Smooth muscle cell (in vitro differentiated cells): ENCODE measurements at regions not wholly inside any gene's neighbourhood (a gene's known extent, or its start where the extent isn't known, plus 50 kb on each side); places are given as distances from the start of the nearest gene placed in this dataset.

Experiments used
- DNase-seq: peaks from one replicate; lab custom pipeline; 2025; ENCODE audit not compliant: unreplicated experiment; lab: John Stamatoyannopoulos, UW
- H2AFZ ChIP-seq: fragments of 200-600 bp; sonication (generic); 2 replicates; pipeline ENCODE4 v1.6.0; 2016; ENCODE audit warnings: antibody characterized with exemption, low read depth, mild to moderate bottlenecking
- H3F3A ChIP-seq: fragments of 200-600 bp; sonication (generic); 2 replicates; pipeline ENCODE4 v1.6.0; 2017; ENCODE audit warnings: antibody characterized with exemption, low read depth
- H3K27ac ChIP-seq: fragments of 200-600 bp; sonication (generic); 2 replicates; pipeline ENCODE4 v1.5.1; 2016; ENCODE audit warnings: low read depth, mild to moderate bottlenecking
- H3K27me3 ChIP-seq: fragments of 200-600 bp; sonication (generic); 2 replicates; pipeline ENCODE4 v1.6.1; 2016; ENCODE audit warnings: low read depth, mild to moderate bottlenecking
- H3K36me3 ChIP-seq: fragments of 200-600 bp; sonication (generic); 2 replicates; pipeline ENCODE4 v1.5.1; 2016; ENCODE audit warnings: low read depth
- H3K4me1 ChIP-seq: fragments of 200-600 bp; sonication (generic); 2 replicates; pipeline ENCODE4 v1.5.1; 2016; ENCODE audit warnings: low read depth
- H3K4me2 ChIP-seq: fragments of 200-600 bp; sonication (generic); 2 replicates; pipeline ENCODE4 v1.6.0; 2016; ENCODE audit warnings: mild to moderate bottlenecking
- H3K4me3 ChIP-seq: fragments of 200-600 bp; sonication (generic); 2 replicates; pipeline ENCODE4 v1.5.1; 2016; ENCODE audit warnings: mild to moderate bottlenecking
- H3K79me2 ChIP-seq: fragments of 200-600 bp; sonication (generic); 2 replicates; pipeline ENCODE4 v1.6.0; 2016; ENCODE audit warnings: low read depth, mild to moderate bottlenecking
- H3K9ac ChIP-seq: fragments of 200-600 bp; sonication (generic); 2 replicates; pipeline ENCODE4 v1.6.0; 2016; ENCODE audit warnings: low read depth
- H3K9me3 ChIP-seq: fragments of 200-600 bp; sonication (generic); replicated peaks from 2 replicates; pipeline ENCODE4 v1.5.1; 2016; ENCODE audit warnings: low read depth
- H4K20me1 ChIP-seq: fragments of 200-600 bp; sonication (generic); 2 replicates; pipeline ENCODE4 v1.6.0; 2016; ENCODE audit warnings: low read depth
- CTCF ChIP-seq: fragments of 200-600 bp; sonication (generic); IDR thresholded peaks from 2 replicates; pipeline ENCODE4 v1.5.1; 2017; ENCODE audit warnings: borderline replicate concordance, mild to moderate bottlenecking, antibody characterized with exemption; ENCODE audit not compliant: insufficient read depth, poor library complexity, severe bottlenecking
- WGBS: methylation state at CpG from one replicate; pipeline ENCODE4 v1.1.7; 2016; ENCODE audit warnings: low lambda C conversion rate; 5-methylcytosine and 5-hydroxymethylcytosine counted together

DNA sequence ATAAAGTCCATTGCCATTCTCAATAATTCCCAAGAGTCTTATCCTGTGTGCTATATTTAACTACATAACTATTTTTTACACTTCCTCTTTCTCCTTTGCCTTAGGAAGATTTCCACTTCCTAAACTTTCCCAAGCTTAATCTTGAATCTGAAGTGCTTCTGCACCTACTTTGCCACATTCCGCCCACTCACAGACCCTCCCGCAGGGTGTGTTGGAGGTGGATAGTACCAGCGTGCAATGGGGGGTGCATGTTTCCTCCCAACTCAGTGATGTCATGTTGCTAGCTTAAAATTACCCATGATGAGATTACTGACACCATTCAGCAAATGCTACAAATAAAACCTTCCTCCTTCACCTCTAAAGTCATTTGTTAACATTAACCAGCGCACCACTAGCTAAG lies 460.2 kb downstream of the NR2F1-AS1 start:
- no peak for TF ChIP-seq CTCF
- Histone ChIP-seq H3F3A (no peaks in the 10 kb centered on the region), H3K79me2 (no peaks in the 10 kb centered on the region), H3K4me1 (peaks cover 9% of the 10 kb centered on the region), H3K27ac (no peak overlapping the region), H3K4me3 (no peak overlapping the region), H3K4me2 (no peak overlapping the region), H4K20me1 (no peaks in the 10 kb centered on the region), H3K9ac (no peak overlapping the region), H3K9me3 (no peaks in the 10 kb centered on the region), H3K36me3 (no peaks in the 10 kb centered on the region), H3K27me3 (no peaks in the 10 kb centered on the region), H2AFZ (no peak overlapping the region)
- no peak for DNase-seq
- 90% methylated on average over 4 of the region's 4 CpGs for WGBS

DNA sequence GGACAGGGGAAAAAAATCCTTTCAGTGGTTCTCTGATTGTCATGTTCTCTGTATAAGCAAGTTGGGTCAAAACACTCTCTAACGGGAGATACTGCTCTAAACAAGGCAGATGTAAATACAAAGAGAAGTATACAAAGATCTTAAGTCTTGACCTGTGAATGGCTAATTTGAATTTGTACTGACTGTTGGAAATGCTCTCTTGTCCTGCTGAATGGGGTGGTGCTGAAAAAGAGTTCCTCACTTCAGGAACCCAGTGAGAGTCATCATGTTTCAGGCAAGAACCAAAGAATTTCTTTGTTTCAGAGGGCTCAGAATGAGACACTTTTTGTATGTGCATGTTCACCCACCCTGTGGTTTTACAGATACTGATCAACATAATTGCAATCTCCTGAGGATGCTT lies 461.0 kb downstream of the NR2F1-AS1 start:
- Histone ChIP-seq H3K79me2 (no peaks in the 10 kb centered on the region), H3K4me2 (no peak overlapping the region), H3F3A (no peaks in the 10 kb centered on the region), H3K4me3 (no peak overlapping the region), H3K9me3 (no peaks in the 10 kb centered on the region), H3K27me3 (no peaks in the 10 kb centered on the region), H3K27ac (no peak overlapping the region), H3K9ac (no peak overlapping the region), H4K20me1 (no peaks in the 10 kb centered on the region), H3K4me1 (peaks cover 9% of the 10 kb centered on the region), H2AFZ (no peak overlapping the region), H3K36me3 (no peaks in the 10 kb centered on the region)
- DNase-seq, result no peak
- no peak for TF ChIP-seq CTCF
- 67% methylated on average over 1 of the region's 1 CpG for WGBS

DNA sequence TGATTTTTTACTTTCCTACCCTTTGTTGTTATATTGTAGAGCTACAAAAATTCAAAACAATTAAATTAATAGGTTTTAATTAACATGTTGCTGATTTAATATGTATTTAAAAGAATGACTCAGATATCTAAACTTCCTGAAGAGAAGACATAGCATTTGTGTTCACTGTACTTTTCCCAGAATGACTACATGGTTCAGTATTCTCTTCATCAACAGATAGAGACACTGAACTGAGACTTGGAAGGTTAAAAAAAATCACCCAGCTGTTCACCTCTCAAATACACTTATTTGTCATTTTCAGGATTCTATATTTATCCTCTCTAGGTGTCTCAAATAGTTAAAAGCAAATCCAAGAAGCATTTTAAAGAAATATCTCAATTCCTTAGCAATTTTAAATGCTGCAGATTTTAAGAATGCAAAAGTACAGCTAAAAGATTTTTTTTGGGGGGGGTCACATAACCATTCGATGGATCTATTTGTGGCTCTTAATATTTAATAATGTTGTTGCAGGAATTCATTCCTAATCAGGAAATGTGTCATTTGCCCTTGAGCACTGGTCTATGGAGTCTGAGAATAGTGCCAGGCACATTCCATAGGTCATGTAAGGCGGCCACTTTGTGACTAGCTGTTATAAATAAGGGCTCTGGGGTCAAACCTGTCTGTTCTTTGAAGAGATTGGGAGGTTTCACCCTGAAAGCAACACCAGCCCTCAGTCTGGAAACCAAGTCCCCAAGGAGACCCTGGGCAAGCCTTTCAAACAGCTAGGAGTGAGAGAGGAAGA lies 463.1 kb downstream of the NR2F1-AS1 start:
- Histone ChIP-seq H3K36me3 (no peaks in the 10 kb centered on the region), H3K27me3 (no peaks in the 10 kb centered on the region), H3K4me3 (no peak overlapping the region), H3F3A (no peaks in the 10 kb centered on the region), H3K79me2 (no peaks in the 10 kb centered on the region), H3K9me3 (no peaks in the 10 kb centered on the region), H2AFZ (peak overlapping the region; percentile 26), H3K4me2 (peak overlapping the region; percentile 24), H3K4me1 (peaks cover 9% of the 10 kb centered on the region), H3K27ac (no peak overlapping the region), H4K20me1 (no peaks in the 10 kb centered on the region), H3K9ac (no peak overlapping the region)
- WGBS, result 71% methylated on average over 2 of the region's 2 CpGs
- no peak for TF ChIP-seq CTCF
- no peak for DNase-seq
